ENCODE measurements at regions not wholly inside any gene's neighbourhood (a gene's known extent, or its start where the extent isn't known, plus 50 kb on each side); places are given as distances from the start of the nearest gene placed in this dataset.
A peak's percentile ranks its signal among the peaks of the same experiment; 100 is the strongest.
"Not testable (repeated sequence)": the region's sequence is repeated elsewhere in the genome, so short reads cannot be mapped to it uniquely, and the experiment has no call there.

GRCh38 chr12:85445060-85445938 lies 165.3 kb downstream of the ALX1 start:
- peaks cover 22% of the 10 kb centered on the region for H3K27me3 ChIP-seq (ENCODE audit: low read depth)
- in situ Hi-C loops (cut with MboI; ENCODE audit: low sequenced_read_pairs): loop anchor here (25.0 kb wide), 1 partner anchor 283 kb away; no protein-coding TSS in a partner anchor
- no peaks in the 10 kb centered on the region for H3K4me1 ChIP-seq
- H3K36me3 ChIP-seq (replicated peaks): no peaks in the 10 kb centered on the region
- H3K9me3 ChIP-seq: no peaks in the 10 kb centered on the region
- DNase-seq (ENCODE audit: low spot score in 2 of 2): no peak
- H3K4me3 ChIP-seq: no peak overlapping the region

- Histone ChIP-seq H3K4me1 (no peaks in the 10 kb centered on the region), H3K36me3 (replicated peaks) (no peaks in the 10 kb centered on the region), H3K27me3 (ENCODE audit: low read depth) (peaks cover 25% of the 10 kb centered on the region), H3K9me3 (no peaks in the 10 kb centered on the region), H3K4me3 (no peak overlapping the region)
- no peak for DNase-seq (ENCODE audit: low spot score in 2 of 2)
- in situ Hi-C loops (cut with MboI; ENCODE audit: low sequenced_read_pairs): loop anchor here (25.0 kb wide), 1 partner anchor 286 kb away; no protein-coding TSS in a partner anchor
Measured at GRCh38 chr12:85448031-85448430, 168.0 kb downstream of the ALX1 start.

DNA sequence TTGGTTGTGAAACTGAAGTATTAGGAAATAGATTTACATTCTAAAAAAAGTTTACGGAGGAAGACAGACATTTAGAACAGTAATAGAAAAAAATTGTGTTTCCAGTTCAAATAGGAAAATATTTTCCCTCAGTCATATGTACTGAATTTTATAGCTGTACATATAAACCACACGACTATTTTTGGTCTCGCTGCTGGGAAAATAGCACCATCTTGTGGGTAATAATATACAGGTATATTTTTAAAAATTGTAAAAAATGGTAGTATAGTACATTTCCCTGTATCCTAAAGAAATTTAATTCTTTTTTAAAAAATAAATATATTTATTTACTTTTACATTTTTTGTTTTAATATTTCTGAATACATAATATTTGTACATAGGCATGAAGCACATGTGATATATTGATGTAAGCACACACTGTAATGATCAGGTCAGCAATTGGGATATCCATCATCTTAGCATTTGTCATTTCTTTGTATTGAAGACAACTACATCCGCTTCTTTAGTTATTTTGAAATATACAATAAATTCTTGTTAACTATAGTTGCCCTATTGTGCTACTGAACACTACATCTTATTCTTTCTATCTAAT lies 168.6 kb downstream of the ALX1 start:
- H3K27me3 ChIP-seq (ENCODE audit: low read depth): peaks cover 27% of the 10 kb centered on the region
- no peaks in the 10 kb centered on the region for H3K36me3 ChIP-seq (replicated peaks)
- no peak for DNase-seq (ENCODE audit: low spot score in 2 of 2)
- no peak overlapping the region for H3K4me3 ChIP-seq
- H3K4me1 ChIP-seq: no peaks in the 10 kb centered on the region
- in situ Hi-C loops (cut with MboI; ENCODE audit: low sequenced_read_pairs): loop anchor here (25.0 kb wide), 1 partner anchor 286 kb away; no protein-coding TSS in a partner anchor
- no peaks in the 10 kb centered on the region for H3K9me3 ChIP-seq

DNA sequence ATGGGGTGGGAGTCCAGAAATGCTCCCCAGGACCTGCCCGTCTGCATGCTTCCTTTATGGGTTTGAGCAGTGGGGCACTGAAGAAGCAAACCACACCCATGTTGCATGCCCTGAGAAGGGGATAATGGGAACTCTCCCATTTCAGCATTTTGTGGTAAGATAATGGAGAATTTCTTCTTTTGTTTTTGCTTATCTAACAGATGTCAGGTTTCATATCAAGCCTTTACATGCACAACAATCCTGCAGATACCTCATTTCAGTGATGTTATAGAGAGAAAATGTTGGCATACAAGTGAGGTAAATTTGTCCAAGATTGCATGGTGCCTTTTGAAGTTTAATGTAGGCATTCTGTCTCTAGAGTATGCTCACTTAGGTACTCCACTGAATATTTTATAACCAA lies 177.0 kb downstream of the ALX1 start:
- DNase-seq (ENCODE audit: low spot score in 2 of 2): no peak
- H3K4me3 ChIP-seq: no peak overlapping the region
- H3K27me3 ChIP-seq (ENCODE audit: low read depth): peaks cover 13% of the 10 kb centered on the region
- no peaks in the 10 kb centered on the region for H3K9me3 ChIP-seq
- in situ Hi-C loops (cut with MboI; ENCODE audit: low sequenced_read_pairs): no loop called here
- H3K36me3 ChIP-seq (replicated peaks): no peaks in the 10 kb centered on the region
- H3K4me1 ChIP-seq: no peaks in the 10 kb centered on the region

DNA sequence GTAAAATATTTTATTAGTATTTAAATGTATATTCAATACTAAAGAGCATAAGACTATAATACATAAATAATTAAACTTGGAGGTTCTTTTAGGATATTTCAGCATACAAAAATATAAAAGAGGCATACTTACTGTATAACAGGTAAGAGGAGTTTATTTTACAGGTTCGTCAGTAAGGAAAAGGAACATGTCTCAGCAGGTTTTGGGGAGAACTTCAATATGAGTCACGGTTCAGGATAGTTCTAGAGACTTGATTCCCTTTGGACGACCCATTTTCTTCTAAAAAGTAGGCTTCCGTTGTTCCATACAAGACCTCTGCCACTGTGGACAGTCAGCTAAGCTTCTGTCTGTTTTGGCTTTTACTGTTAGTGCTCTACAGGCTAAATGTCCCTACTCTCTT lies 181.1 kb downstream of the ALX1 start:
- no peaks in the 10 kb centered on the region for H3K4me1 ChIP-seq
- in situ Hi-C loops (cut with MboI; ENCODE audit: low sequenced_read_pairs): no loop called here
- no peak for DNase-seq (ENCODE audit: low spot score in 2 of 2)
- H3K4me3 ChIP-seq: no peak overlapping the region
- no peaks in the 10 kb centered on the region for H3K9me3 ChIP-seq
- no peaks in the 10 kb centered on the region for H3K36me3 ChIP-seq (replicated peaks)
- H3K27me3 ChIP-seq (ENCODE audit: low read depth): peaks cover 7% of the 10 kb centered on the region

DNA sequence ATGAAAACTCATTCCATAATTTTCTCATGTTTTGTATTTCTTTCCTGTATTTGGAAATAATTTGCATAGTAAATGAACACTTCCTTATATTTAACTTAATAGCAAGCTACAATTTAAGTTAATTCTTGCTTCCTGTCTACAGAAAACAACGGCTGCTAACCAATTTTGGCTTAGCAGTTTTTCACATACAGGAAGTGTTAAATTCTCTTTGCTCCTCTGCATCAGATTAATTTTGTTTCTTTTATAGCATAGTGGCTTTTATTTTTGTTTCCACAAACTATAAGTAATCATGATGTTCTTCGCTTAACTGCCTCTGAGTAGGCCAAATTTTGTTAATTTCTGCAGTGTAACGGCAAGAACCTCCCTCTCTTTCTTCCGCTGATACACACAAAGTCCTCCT lies 182.9 kb downstream of the ALX1 start:
- H3K27me3 ChIP-seq (ENCODE audit: low read depth): peaks cover 3% of the 10 kb centered on the region
- H3K36me3 ChIP-seq (replicated peaks): no peaks in the 10 kb centered on the region
- H3K4me3 ChIP-seq: no peak overlapping the region
- H3K9me3 ChIP-seq: no peaks in the 10 kb centered on the region
- no peaks in the 10 kb centered on the region for H3K4me1 ChIP-seq
- in situ Hi-C loops (cut with MboI; ENCODE audit: low sequenced_read_pairs): no loop called here
- no peak for DNase-seq (ENCODE audit: low spot score in 2 of 2)

GRCh38 chr12:85466890-85467289 lies 186.9 kb downstream of the ALX1 start:
- in situ Hi-C loops (cut with MboI; ENCODE audit: low sequenced_read_pairs): no loop called here
- H3K9me3 ChIP-seq: no peaks in the 10 kb centered on the region
- H3K4me1 ChIP-seq: peaks cover 5% of the 10 kb centered on the region
- no peak for DNase-seq (ENCODE audit: low spot score in 2 of 2)
- no peaks in the 10 kb centered on the region for H3K36me3 ChIP-seq (replicated peaks)
- H3K27me3 ChIP-seq (ENCODE audit: low read depth): peaks cover 6% of the 10 kb centered on the region
- no peak overlapping the region for H3K4me3 ChIP-seq

- Histone ChIP-seq H3K4me3 (peak overlapping the region; percentile 18), H3K4me1 (peaks cover 5% of the 10 kb centered on the region), H3K9me3 (no peaks in the 10 kb centered on the region), H3K27me3 (ENCODE audit: low read depth) (peaks cover 9% of the 10 kb centered on the region), H3K36me3 (replicated peaks) (no peaks in the 10 kb centered on the region)
- peak; percentile 48 to 63 for DNase-seq (ENCODE audit: low spot score in 2 of 2)
- in situ Hi-C loops (cut with MboI; ENCODE audit: low sequenced_read_pairs): no loop called here
Measured at GRCh38 chr12:85468356-85469157, 188.5 kb downstream of the ALX1 start.

DNA sequence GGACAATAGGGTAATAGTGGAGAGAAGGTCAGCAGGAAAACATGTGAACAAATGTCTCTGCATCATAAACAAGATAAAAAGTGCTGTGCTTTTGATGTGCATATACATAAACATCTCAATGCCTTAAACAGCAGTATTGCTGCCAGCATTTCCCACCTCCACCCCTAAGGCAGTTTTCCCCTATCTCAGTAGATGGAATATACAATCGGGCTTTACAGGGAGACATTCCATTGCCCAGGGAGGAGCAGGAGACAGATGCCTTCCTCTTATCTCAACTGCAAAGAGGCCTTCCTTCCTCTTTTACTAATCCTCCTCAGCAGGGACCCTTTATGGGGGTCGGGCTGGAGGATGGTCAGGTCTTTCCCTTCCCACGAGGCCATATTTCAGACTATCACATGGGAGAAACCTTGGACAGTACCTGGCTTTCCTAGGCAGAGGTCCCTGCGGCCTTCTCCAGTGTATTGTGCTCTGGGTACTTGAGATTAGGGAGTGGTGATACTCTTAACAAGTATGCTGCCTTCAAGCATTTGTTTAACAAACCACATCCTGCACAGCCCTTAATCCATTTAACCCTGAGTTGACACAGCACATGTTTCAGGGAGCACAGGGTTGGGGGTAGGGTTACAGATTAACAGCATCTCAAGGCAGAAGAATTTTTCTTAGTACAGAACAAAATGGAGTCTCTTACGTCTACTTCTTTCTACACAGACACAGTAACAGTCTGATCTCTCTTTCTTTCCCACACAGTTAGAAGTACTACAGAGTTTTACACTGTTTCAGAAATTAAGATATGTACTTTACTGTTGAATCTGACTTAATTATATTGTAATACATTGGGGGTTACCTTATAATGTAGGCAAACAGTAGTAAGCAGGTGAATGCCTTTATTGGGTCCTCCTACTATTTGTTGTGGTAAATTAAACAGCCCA lies 189.4 kb downstream of the ALX1 start:
- DNase-seq (ENCODE audit: low spot score in 2 of 2): peak; percentile 23 to 33
- H3K4me1 ChIP-seq; H3K27me3 ChIP-seq (ENCODE audit: low read depth); H3K4me3 ChIP-seq; H3K9me3 ChIP-seq; in situ Hi-C loops (cut with MboI; ENCODE audit: low sequenced_read_pairs); H3K36me3 ChIP-seq (replicated peaks): not testable (repeated sequence)

DNA sequence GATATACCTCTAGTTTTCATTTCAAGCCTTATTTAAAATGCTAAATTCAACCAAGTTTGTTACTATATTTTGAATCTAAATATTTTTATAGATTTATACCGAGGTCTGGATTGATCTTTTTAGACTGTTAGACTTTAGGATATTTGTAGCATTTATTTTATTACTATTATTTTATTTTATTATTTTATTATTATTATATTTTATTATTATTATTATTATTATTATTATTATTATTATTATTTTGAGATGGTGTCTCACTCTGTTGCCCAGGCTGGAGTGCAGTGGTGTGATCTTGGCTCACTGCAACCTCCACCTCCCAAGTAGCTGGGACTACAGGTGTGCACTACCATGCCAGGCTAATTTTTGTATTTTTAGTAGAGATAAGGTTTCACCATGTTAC lies 195.3 kb downstream of the ALX1 start:
- not testable (repeated sequence) for H3K36me3 ChIP-seq (replicated peaks); H3K4me1 ChIP-seq; H3K9me3 ChIP-seq; H3K27me3 ChIP-seq (ENCODE audit: low read depth); DNase-seq (ENCODE audit: low spot score in 2 of 2); H3K4me3 ChIP-seq
- in situ Hi-C loops (cut with MboI; ENCODE audit: low sequenced_read_pairs): loop anchor here (25.0 kb wide), 1 partner anchor 387 kb away; the partner anchor contains the start of gene NTS

- no peaks in the 10 kb centered on the region for H3K4me1 ChIP-seq
- in situ Hi-C loops (cut with MboI; ENCODE audit: low sequenced_read_pairs): loop anchor here (25.0 kb wide), 1 partner anchor 386 kb away; the partner anchor contains the start of gene NTS
- H3K27me3 ChIP-seq (ENCODE audit: low read depth): peaks cover 4% of the 10 kb centered on the region; the same call in 1 of the 2 replicates
- no peaks in the 10 kb centered on the region for H3K36me3 ChIP-seq (replicated peaks)
- H3K4me3 ChIP-seq: no peak overlapping the region
- H3K9me3 ChIP-seq: no peaks in the 10 kb centered on the region
- no peak for DNase-seq (ENCODE audit: low spot score in 2 of 2)
Measured at GRCh38 chr12:85476756-85477155, 196.7 kb downstream of the ALX1 start.

- H3K27me3 ChIP-seq (ENCODE audit: low read depth): peaks cover 3% of the 10 kb centered on the region; the same call in 1 of the 2 replicates
- no peaks in the 10 kb centered on the region for H3K4me1 ChIP-seq
- in situ Hi-C loops (cut with MboI; ENCODE audit: low sequenced_read_pairs): loop anchor here (25.0 kb wide), 1 partner anchor 378 kb away; the partner anchor contains the start of gene NTS
- no peaks in the 10 kb centered on the region for H3K9me3 ChIP-seq
- H3K4me3 ChIP-seq: no peak overlapping the region
- H3K36me3 ChIP-seq (replicated peaks): no peaks in the 10 kb centered on the region
- DNase-seq (ENCODE audit: low spot score in 2 of 2): no peak
Measured at GRCh38 chr12:85484387-85484786, 204.4 kb downstream of the ALX1 start.

GRCh38 chr12:85489194-85489593 lies 209.2 kb downstream of the ALX1 start:
- Histone ChIP-seq H3K4me1 (no peaks in the 10 kb centered on the region), H3K27me3 (ENCODE audit: low read depth) (peaks cover 3% of the 10 kb centered on the region; the same call in 1 of the 2 replicates), H3K4me3 (no peak overlapping the region), H3K9me3 (no peaks in the 10 kb centered on the region), H3K36me3 (replicated peaks) (no peaks in the 10 kb centered on the region)
- in situ Hi-C loops (cut with MboI; ENCODE audit: low sequenced_read_pairs): loop anchor here (25.0 kb wide), 1 partner anchor 373 kb away; the partner anchor contains the start of gene NTS
- DNase-seq (ENCODE audit: low spot score in 2 of 2): no peak

All from HAP-1 (cell line).